GM12873 (cell line): ENCODE measurements at regions not wholly inside any gene's neighbourhood (a gene's known extent, or its start where the extent isn't known, plus 50 kb on each side); places are given as distances from the start of the nearest gene placed in this dataset.

Experiments used
- CTCF ChIP-seq: IDR thresholded peaks from 2 replicates; pipeline ENCODE4 v1.5.1; 2012; ENCODE audit warnings: low read depth, mild to moderate bottlenecking, moderate library complexity, low read length, control low read depth; ENCODE audit not compliant: insufficient read depth; ENCODE audit errors: missing control alignments

- TF ChIP-seq CTCF = no peak
Observed at GRCh38 chr1:96025062-96025461, 696.5 kb upstream of the PTBP2 start.

DNA sequence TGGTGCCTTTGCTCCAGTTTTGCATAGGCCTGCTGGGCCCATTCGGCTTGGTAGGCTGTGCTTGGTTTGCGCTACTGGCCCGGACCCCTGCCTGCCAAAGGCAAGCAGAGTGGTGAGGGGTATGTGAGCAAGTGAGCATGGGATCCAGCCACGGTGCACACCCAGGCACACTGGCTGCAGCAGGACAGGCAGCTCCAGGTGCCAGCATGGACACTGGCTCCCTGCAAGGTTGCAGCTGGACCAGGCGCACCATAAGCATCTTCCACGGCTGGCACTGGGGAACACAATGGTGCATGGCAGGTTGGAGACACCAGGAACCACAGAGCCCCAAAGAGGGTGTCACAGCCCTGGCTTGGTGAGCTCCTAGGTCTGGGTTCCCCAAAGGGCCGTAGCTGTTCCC lies 693.5 kb upstream of the PTBP2 start:
- TF ChIP-seq CTCF = no peak

DNA sequence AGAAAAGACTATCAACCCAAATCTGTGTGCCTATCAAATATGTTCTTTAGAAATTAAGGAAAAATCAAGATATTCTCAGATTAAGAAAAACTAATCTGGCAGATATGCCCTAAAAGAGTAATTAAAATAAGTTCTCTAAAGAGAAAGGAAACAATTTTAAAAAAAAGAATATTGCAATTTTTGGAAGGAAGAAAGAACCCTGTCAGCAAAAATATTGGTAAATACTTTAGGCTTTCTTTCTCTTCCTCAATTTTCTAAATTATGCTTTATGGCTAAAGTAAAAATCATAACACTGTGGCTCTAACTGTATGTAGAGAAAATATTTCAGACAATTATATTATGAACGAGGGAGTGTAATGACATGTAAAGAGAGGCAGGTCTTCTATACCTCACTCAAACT lies 691.3 kb upstream of the PTBP2 start:
- no peak for TF ChIP-seq CTCF

DNA sequence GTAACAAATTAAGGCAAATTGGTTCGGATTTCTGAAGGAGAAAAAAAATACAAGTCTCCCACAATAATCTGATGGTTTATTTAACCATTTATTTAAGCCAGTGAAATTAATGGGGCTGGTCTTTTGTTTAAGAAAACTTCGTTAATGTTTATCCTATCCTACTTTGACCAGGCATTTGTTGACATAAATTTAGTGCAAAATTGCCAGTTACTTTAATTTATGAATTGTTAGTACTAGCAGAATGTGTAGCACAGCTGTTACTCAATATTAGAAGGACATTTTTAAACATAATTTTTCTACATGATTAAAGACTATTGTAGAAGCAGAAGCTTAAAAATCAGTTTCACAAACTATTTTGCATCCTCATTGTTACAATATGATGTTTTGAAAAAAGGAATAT lies 687.6 kb upstream of the PTBP2 start:
- TF ChIP-seq CTCF = no peak

DNA sequence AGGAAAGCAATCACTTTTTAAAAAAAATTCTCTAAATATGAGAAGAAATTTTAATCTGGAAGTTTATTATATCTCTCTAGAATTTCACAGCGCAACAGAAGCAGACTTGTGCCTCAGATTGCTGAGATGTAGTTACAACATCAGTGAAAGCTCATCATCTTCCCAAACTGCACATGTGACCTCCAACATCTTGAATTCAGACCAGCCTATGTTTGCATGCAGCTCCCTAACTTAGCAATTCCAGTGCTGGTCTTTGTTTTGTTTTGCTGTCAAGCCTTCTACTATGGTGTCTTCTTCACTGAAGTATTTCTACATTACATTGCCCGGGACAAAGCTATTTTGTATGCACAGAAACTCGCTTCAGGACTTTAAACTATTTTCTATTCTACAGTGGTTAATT lies 684.8 kb upstream of the PTBP2 start:
- TF ChIP-seq CTCF = no peak

DNA sequence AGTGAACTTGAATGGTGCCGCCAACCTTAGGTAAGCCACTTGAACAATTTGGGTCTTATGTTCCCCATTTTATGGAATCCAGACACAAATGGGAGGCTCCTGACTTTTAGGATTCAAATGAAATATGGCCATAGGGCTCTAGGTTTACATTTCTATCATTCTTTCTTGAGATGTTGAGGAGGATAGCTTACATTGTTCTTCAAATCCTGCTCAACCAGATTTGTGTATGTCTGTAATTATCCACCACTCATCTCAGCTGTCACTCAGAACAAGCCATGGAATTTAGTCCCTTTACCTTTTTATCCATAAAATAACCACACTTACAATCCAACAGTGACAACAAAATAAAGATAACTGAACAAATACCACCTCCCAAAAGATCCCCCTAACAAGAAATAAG lies 682.9 kb upstream of the PTBP2 start:
- TF ChIP-seq CTCF = no peak

- no peak for TF ChIP-seq CTCF
Observed at GRCh38 chr1:96039910-96040309, 681.7 kb upstream of the PTBP2 start.

- TF ChIP-seq CTCF = no peak
Observed at GRCh38 chr1:96041470-96041869, 680.1 kb upstream of the PTBP2 start.
